Activated naive CD8-positive, alpha-beta T cell treated with anti-CD3 and anti-CD28 coated beads for 36 hours (primary cell): ENCODE measurements at regions not wholly inside any gene's neighbourhood (a gene's known extent, or its start where the extent isn't known, plus 50 kb on each side); places are given as distances from the start of the nearest gene placed in this dataset.

Experiments
- DNase-seq: peaks from one replicate; pipeline ENCODE4 v3.0.0; 2021
- H3K27ac Mint-ChIP-seq: one replicate; pipeline ENCODE4 v1.8.0; 2022; ENCODE audit warnings: mild to moderate bottlenecking, moderate library complexity, mixed read lengths
- H3K27me3 Mint-ChIP-seq: one replicate; pipeline ENCODE4 v1.8.0; 2022; ENCODE audit warnings: mild to moderate bottlenecking, mixed read lengths
- H3K36me3 Mint-ChIP-seq: one replicate; pipeline ENCODE4 v1.8.0; 2021; ENCODE audit warnings: mild to moderate bottlenecking, mixed read lengths
- H3K4me1 Mint-ChIP-seq: one replicate; pipeline ENCODE4 v1.8.0; 2021; ENCODE audit warnings: mixed read lengths
- H3K4me3 Mint-ChIP-seq: one replicate; pipeline ENCODE4 v1.8.0; 2022; ENCODE audit warnings: mild to moderate bottlenecking, moderate library complexity, mixed read lengths
- H3K9me3 Mint-ChIP-seq: one replicate; pipeline ENCODE4 v1.8.0; 2022; ENCODE audit warnings: mixed read lengths

DNA sequence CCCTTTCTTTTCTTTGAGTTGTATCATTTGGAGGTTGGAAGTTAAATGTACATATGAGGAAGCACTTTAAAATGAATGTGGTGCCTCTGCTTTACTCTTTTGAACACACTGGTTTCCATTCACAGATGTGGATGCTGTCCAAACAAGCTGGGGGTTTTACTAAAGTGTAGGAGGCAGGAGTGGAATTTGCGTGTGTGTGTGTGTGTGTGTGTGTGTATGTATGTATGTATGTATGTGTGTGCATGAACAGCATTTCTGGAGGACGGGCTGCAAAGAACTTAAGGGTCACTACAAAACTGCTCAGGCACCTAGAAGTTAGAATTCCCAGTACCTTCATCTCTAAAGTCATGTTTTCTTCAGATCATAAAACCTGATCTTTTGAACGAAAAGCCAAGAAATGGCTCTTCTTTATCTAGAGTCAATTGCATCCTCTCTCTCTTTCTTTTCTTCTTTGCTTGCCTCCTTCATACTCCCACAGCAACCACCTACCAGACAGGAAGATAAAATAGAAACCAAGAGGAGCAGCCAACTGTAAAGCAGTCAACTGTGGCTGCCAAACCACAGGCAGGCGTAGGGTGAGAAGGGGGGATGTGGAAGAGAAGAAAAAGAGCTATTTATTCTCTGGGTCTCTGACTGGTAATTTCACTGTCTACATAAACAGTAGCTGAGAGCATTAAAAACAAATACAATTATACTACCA is 177.0 kb upstream of the RASGEF1B start:
- Mint-ChIP-seq H3K36me3 (peaks cover 8% of the 10 kb centered on the region), H3K27ac (peak overlapping the region; percentile 74), H3K4me1 (peaks cover 60% of the 10 kb centered on the region), H3K4me3 (peak overlapping the region; percentile 36), H3K27me3 (no peaks in the 10 kb centered on the region), H3K9me3 (peaks cover 10% of the 10 kb centered on the region)
- peak; percentile 47 for DNase-seq

DNA sequence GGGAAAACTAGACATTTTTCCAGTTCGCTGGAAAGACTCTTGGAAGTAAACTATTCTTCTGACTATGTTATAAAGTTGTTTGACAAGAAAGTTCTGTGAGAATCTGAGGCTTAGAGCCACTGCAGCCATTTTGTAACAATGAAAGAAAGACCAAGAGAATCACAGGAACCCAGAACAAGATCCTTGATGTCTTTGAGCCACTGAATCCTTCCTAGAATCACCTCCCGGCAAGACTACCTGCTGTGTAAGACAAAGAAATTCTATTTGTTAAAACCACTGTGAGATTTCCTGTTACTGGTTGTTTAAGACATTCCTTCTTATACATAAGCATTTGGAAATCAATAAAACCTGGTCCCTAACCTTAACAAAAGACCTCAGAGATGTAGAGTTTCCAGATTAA is 175.7 kb upstream of the RASGEF1B start:
- H3K9me3 Mint-ChIP-seq, result peaks cover 6% of the 10 kb centered on the region

GRCh38 chr4:81642543-81642942 is 170.8 kb upstream of the RASGEF1B start:
- Mint-ChIP-seq H3K27ac (no peak overlapping the region), H3K4me3 (no peak overlapping the region), H3K9me3 (peaks cover 6% of the 10 kb centered on the region), H3K27me3 (no peaks in the 10 kb centered on the region), H3K36me3 (peaks cover 5% of the 10 kb centered on the region), H3K4me1 (peaks cover 9% of the 10 kb centered on the region)
- DNase-seq, result no peak

More for the DNA sequence above, 175.7 kb upstream of the RASGEF1B start:
- Mint-ChIP-seq H3K4me1 (peaks cover 48% of the 10 kb centered on the region), H3K36me3 (peaks cover 7% of the 10 kb centered on the region), H3K27ac (no peak overlapping the region), H3K4me3 (no peak overlapping the region), H3K27me3 (no peaks in the 10 kb centered on the region)
- no peak for DNase-seq

GRCh38 chr4:81639248-81639647 is 167.5 kb upstream of the RASGEF1B start:
- Mint-ChIP-seq H3K36me3 (peaks cover 5% of the 10 kb centered on the region), H3K27ac (no peak overlapping the region), H3K9me3 (peaks cover 4% of the 10 kb centered on the region), H3K4me3 (no peak overlapping the region), H3K4me1 (peaks cover 3% of the 10 kb centered on the region), H3K27me3 (no peaks in the 10 kb centered on the region)
- no peak for DNase-seq

DNA sequence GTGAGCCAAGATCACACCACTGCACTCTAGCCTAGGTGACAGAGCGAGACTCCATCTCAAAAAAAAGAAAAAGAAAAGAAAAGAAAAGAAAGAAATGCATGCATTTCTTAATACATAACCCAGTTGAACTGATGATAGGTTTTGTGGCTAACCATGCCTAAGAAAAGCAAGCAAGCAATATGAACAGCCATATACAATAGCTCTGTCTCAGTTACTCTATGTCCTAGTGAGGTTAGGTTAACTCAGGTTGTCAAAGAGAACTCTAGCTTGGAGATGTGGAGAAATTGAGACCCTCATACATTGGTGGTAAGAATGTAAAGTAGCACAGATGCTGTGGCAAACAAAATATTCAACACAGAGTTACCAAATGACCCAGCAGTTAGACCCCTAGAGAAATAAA is 167.0 kb upstream of the RASGEF1B start:
- no peak overlapping the region for H3K4me3 Mint-ChIP-seq
- peaks cover 2% of the 10 kb centered on the region for H3K9me3 Mint-ChIP-seq
- DNase-seq, result no peak
- H3K36me3 Mint-ChIP-seq, result peaks cover 3% of the 10 kb centered on the region
- H3K27me3 Mint-ChIP-seq, result no peaks in the 10 kb centered on the region
- H3K27ac Mint-ChIP-seq, result no peak overlapping the region
- H3K4me1 Mint-ChIP-seq, result peaks cover 3% of the 10 kb centered on the region

DNA sequence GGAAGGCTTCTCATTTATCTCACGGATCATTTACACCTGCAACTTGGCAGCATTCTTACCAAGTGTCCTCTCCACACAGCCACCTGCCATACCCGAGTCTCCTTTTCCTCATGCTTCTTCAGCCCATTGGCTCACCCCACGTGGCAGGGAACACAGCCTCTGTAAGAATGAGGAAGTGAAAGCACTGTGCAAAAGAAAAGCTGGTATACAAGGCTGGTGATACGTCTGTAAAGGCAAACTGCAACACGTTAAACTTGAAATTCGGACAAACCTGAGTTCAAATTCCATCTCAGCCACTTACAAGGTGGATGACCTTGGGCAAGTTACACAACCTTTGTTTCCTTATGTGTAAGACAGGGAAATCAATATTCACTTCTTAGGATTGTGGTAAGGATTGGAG is 164.0 kb upstream of the RASGEF1B start:
- Mint-ChIP-seq H3K36me3 (no peaks in the 10 kb centered on the region), H3K9me3 (no peaks in the 10 kb centered on the region), H3K27ac (no peak overlapping the region), H3K4me3 (no peak overlapping the region), H3K27me3 (no peaks in the 10 kb centered on the region), H3K4me1 (peaks cover 6% of the 10 kb centered on the region)
- no peak for DNase-seq

DNA sequence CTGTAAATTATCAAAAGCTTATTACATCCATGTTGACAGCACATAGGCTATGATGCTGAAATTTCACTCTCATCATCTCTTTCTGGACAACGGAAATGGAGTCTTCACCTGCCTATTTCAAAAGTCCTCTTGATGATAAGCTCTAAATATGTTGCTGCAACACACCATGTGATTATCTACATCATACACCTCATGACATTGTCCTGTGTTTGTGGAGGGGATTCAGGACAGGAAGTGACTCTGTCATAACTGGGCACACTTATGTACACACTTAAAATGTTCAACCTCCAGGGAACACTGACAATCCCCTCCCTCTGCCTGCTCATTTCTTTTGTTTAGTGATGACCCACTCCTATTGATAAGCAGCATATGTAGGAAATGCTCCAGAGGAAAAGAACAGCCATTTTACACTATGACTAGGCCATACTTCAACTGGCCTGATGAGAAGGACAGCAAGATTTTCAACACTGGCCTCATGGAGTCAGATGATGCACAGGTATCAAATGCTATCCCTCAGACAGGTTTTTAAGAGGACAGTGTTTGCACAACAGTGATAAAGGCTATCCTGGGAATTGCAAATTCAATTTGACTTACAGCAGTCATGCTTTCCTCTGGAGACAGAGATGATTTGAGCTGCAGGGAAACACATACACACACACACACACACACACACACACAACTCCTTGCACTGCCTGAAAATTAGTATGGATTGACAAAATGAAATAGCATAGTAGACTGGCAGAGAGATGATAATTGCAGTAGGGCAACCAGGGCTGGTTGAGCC is 163.3 kb upstream of the RASGEF1B start:
- Mint-ChIP-seq H3K27me3 (no peaks in the 10 kb centered on the region), H3K4me1 (peaks cover 6% of the 10 kb centered on the region), H3K27ac (no peak overlapping the region), H3K4me3 (no peak overlapping the region), H3K9me3 (no peaks in the 10 kb centered on the region), H3K36me3 (no peaks in the 10 kb centered on the region)
- no peak for DNase-seq

DNA sequence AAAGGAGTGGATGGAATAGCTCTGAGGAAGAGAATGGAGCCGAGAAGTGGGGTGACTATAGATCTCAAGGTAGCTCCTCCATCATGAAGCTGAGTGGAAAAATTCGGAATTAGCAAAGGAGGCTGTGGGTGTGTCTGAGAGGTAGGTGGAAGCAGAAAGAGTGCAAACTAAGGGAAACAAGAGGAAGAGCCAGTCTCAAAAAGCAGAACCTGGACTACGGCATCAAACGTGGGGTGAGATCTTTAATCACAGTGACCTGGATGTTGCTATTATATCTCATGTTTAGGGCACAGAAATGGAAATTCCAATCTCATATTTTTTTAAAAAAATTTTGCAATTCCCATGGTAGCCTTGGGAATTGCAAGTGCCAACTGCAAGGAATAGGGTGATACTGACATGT is 162.5 kb upstream of the RASGEF1B start:
- Mint-ChIP-seq H3K9me3 (no peaks in the 10 kb centered on the region), H3K36me3 (no peaks in the 10 kb centered on the region), H3K27me3 (no peaks in the 10 kb centered on the region), H3K27ac (no peak overlapping the region), H3K4me3 (no peak overlapping the region), H3K4me1 (peaks cover 8% of the 10 kb centered on the region)
- no peak for DNase-seq

DNA sequence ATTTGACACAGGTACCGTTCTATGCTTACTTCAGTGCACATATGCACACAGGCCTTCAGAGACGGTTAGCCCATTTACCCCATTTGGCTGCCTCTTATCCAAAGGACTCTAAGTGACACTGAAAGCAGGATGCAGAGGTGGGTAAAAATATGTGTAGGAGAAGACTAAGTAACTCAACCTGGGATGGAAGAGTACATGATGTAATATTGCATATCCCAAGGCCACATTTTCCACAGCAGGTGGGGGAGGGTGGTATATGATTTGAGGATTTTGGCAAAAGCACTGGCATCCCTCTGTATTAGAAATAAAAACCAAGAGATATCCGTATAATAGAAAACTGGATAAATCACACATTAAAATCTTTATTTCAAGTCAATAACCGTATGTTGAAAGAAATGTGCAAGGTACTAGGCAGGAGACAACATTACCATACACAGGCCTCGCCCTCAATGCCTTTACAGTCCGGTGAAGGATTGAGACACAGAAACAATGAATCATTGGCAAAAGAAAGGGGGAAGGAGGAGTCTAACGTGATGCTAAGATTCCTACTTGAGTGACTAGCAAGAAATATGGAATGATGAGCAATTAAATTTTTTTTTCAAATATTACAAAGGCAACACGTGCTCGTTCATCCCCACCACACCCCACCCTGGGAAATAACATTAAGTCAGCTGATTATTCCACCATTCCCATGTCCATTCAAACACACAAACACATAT is 161.0 kb upstream of the RASGEF1B start:
- H3K4me3 Mint-ChIP-seq, result no peak overlapping the region
- no peak for DNase-seq
- no peaks in the 10 kb centered on the region for H3K36me3 Mint-ChIP-seq
- no peak overlapping the region for H3K27ac Mint-ChIP-seq
- peaks cover 22% of the 10 kb centered on the region for H3K4me1 Mint-ChIP-seq
- H3K9me3 Mint-ChIP-seq, result peaks cover under 1% of the 10 kb centered on the region
- no peaks in the 10 kb centered on the region for H3K27me3 Mint-ChIP-seq

DNA sequence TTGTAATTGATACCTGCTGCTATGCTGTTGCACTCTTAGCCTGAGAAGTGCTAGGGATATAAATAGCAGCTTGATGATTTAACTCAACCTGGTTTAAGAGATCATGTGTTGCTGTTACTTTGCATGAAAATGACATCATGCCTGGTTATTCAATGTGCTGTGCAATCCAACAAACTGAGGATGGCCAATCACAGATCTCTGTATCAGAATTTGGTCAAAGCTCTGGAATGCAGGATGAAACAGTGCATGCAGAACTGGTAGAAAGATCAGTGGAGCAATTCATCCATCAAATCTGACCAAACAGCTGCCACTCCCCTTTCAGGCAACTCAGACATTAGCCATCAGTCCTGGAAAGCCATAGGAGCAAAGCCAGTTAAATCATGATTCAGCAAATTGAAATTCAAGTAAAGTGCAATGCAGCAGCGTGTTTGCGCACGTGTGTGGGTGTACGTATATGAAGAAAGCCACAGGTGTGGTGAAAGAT is 160.3 kb upstream of the RASGEF1B start:
- Mint-ChIP-seq H3K27ac (no peak overlapping the region), H3K4me1 (peaks cover 23% of the 10 kb centered on the region), H3K27me3 (no peaks in the 10 kb centered on the region), H3K9me3 (peaks cover 1% of the 10 kb centered on the region), H3K4me3 (no peak overlapping the region), H3K36me3 (no peaks in the 10 kb centered on the region)
- DNase-seq, result no peak

DNA sequence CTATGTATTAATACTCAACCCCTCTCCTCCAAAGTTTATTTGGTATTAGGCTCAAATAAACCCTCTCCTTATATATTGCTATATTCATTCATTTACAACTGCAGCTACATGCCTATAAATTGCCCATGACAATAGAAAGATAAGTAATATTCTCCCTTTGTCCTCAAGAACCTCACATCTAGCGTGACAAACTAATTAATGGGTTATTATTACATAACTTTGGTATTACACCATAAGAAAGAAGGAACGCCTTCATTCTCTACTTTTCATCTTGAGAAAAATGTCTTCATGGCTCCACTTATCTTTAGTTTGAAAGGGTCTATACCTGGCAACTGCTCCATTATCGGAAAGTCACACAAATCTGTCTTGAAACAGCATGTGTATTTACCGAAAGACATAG is 157.7 kb upstream of the RASGEF1B start:
- peaks cover 25% of the 10 kb centered on the region for H3K4me1 Mint-ChIP-seq
- H3K36me3 Mint-ChIP-seq, result no peaks in the 10 kb centered on the region
- H3K9me3 Mint-ChIP-seq, result peaks cover 1% of the 10 kb centered on the region
- H3K4me3 Mint-ChIP-seq, result no peak overlapping the region
- H3K27me3 Mint-ChIP-seq, result no peaks in the 10 kb centered on the region
- DNase-seq, result no peak
- H3K27ac Mint-ChIP-seq, result no peak overlapping the region

DNA sequence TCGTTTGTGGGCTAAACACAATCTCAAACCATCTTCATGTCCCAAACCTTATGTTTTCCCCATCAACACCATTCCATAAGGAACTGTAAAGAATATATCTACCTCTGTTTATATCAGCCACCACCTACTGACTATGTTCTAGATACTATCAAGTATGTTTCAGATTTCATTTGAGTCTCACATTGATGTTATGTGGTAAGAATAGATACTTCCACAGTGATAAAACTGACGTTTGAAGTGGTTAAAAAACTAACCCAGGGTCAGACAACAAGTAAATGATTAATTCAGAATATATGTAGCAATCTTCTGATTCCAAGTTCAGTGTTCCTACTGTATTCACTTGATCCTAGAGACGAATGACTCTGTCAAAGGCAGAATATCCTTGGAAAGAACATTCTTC is 156.8 kb upstream of the RASGEF1B start:
- no peak for DNase-seq
- Mint-ChIP-seq H3K4me1 (peaks cover 25% of the 10 kb centered on the region), H3K27ac (no peak overlapping the region), H3K9me3 (peaks cover 1% of the 10 kb centered on the region), H3K27me3 (no peaks in the 10 kb centered on the region), H3K4me3 (no peak overlapping the region), H3K36me3 (no peaks in the 10 kb centered on the region)

DNA sequence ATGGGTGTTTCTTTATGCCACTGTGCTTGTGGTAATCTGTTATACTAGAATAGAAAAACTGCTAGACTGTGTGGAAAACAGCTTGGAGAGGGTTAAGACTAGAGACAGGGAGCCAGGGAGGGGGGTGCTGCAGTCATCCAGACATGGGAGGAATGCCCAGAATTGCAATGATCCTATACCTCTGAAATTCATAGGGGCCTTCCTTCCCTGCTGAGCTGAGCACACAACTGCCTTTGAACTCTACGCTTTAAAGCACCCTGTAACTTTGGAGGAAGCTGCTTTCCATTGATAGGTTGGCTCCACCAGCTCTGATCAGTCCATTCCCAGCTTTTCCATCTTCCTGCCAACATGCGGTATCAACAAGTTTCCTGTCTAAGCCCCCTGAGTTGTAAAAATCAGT is 155.9 kb upstream of the RASGEF1B start:
- peaks cover 25% of the 10 kb centered on the region for H3K4me1 Mint-ChIP-seq
- H3K4me3 Mint-ChIP-seq, result no peak overlapping the region
- H3K36me3 Mint-ChIP-seq, result no peaks in the 10 kb centered on the region
- no peak for DNase-seq
- H3K27me3 Mint-ChIP-seq, result no peaks in the 10 kb centered on the region
- H3K9me3 Mint-ChIP-seq, result peaks cover 1% of the 10 kb centered on the region
- H3K27ac Mint-ChIP-seq, result no peak overlapping the region

DNA sequence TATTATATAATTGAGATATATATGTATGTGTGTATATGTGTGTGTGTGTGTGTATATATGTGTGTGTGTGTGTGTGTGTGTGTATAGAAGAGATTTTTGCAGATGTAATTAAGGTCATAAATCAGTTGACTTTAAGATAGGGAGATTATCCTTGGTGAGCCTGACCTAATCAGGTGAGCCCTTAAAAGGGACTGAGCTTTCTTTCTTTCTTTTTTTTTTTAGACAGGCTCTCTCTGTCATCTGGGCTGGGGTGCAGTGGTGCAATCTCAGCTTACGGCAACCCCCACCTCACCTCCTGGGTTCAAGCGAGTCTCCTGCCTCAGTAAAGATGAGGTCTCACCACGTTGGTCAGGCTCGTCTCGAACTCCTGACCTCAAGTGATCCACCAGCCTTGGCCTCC is 155.1 kb upstream of the RASGEF1B start:
- Mint-ChIP-seq H3K27ac (no peak overlapping the region), H3K36me3 (no peaks in the 10 kb centered on the region), H3K4me1 (peaks cover 22% of the 10 kb centered on the region), H3K9me3 (peaks cover 1% of the 10 kb centered on the region), H3K27me3 (no peaks in the 10 kb centered on the region), H3K4me3 (no peak overlapping the region)
- DNase-seq, result no peak
